K562 (cell line): ENCODE measurements at regions not wholly inside any gene's neighbourhood (a gene's known extent, or its start where the extent isn't known, plus 50 kb on each side); places are given as distances from the start of the nearest gene placed in this dataset.

Experiments used
- ATAC-seq: fragments of 200-7000 bp; cut with Tn5 transposase; 3 replicates; pipeline ENCODE4 v1.9.1; 2020; ENCODE audit warnings: moderate library complexity
- BruUV-seq: library from RNA; stranded (reverse); fragments of 400-500 nt; replicated peaks from 2 replicates; lab custom pipeline; 2021; lab: Mats Ljungman, UMichigan
- CTCF ChIA-PET: fragments of 300-600 bp; formaldehyde crosslinking; extraction: SDS; loops from one replicate; lab custom pipeline; 2021; ENCODE audit warnings: low intra/inter-chr PET ratio; lab: Yijun Ruan, JAX
- POLR2A ChIA-PET: fragments of 300-600, 350-650 bp; sonication (Branson Sonifier 250); formaldehyde crosslinking; extraction: SDS; loops from one replicate; lab custom pipeline; 2021; ENCODE audit warnings: antibody characterized with exemption, inconsistent platforms; lab: Yijun Ruan, JAX
- DNase-seq, 4 experiments: peaks; one replicate each; pipeline versions ENCODE4 v3.0.0 to v3.0.0-alpha.2; 2011 to 2018; ENCODE audit warnings: low spot score in 3 of 4, mixed read lengths in 3 of 4; ENCODE audit errors: extremely low read depth in 1 of 4
- FAIRE-seq: peaks from 2 replicates; lab custom pipeline; 2011; peaks lifted over from hg19 to GRCh38; lab: Jason Lieb, UNC
- H2AFZ ChIP-seq: 2 replicates; pipeline ENCODE4 v1.6.0; 2011; ENCODE audit warnings: low read depth, low read length, control low read depth, inconsistent platforms
- H3K27ac ChIP-seq: fragments of 200-600 bp; 3 replicates; pipeline ENCODE4 v1.8.0; 2011; ENCODE audit warnings: low read depth, mild to moderate bottlenecking, control low read depth, inconsistent platforms, low read length, moderate library complexity, mixed read lengths; ENCODE audit errors: extremely low read depth
- H3K27me3 ChIP-seq, 2 experiments: fragments of 300-600 bp in 1 of 2; 2 replicates in 1 of 2; 3 replicates in 1 of 2; pipeline versions ENCODE4 v1.6.0 to v1.8.0; 2011; ENCODE audit warnings: inconsistent platforms in 2 of 2, low read length in 2 of 2, mild to moderate bottlenecking in 1 of 2, mixed read lengths in 1 of 2, moderate library complexity in 1 of 2; ENCODE audit not compliant: control insufficient read depth in 2 of 2, insufficient read depth in 2 of 2
- H3K36me3 ChIP-seq: fragments of 300-600 bp; 3 replicates; pipeline ENCODE4 v1.8.0; 2011; ENCODE audit warnings: mild to moderate bottlenecking, low read length, inconsistent platforms; ENCODE audit not compliant: control insufficient read depth, insufficient read depth
- H3K4me1 ChIP-seq, 2 experiments: fragments of 200-600 bp in 1 of 2; replicated peaks in 1 of 2; 2 replicates in 1 of 2; 3 replicates in 1 of 2; pipeline versions ENCODE4 v1.5.1 to v1.8.0; 2011; ENCODE audit warnings: inconsistent platforms in 2 of 2, low read length in 2 of 2, mild to moderate bottlenecking in 1 of 2, mixed read lengths in 1 of 2, moderate library complexity in 1 of 2; ENCODE audit not compliant: control insufficient read depth in 2 of 2, insufficient read depth in 2 of 2
- H3K4me2 ChIP-seq: 2 replicates; pipeline ENCODE4 v1.6.1; 2011; ENCODE audit warnings: low read length, control low read depth, inconsistent platforms, mixed read lengths; ENCODE audit not compliant: insufficient read depth
- H3K4me3 ChIP-seq: fragments of 200-600 bp; sonication (generic), shearing (Covaris generic); 2 replicates; pipeline ENCODE4 v1.5.1; 2016; ENCODE audit warnings: control low read depth, inconsistent platforms
- H3K79me2 ChIP-seq: fragments of 200-600 bp; 3 replicates; pipeline ENCODE4 v1.8.0; 2011; ENCODE audit warnings: low read length, inconsistent platforms; ENCODE audit not compliant: control insufficient read depth, insufficient read depth
- H3K9ac ChIP-seq, 2 experiments: 2 replicates each; pipeline versions ENCODE4 v1.6.0 to v1.6.1; 2011; ENCODE audit warnings: low read depth in 2 of 2, low read length in 2 of 2, control low read depth in 1 of 2, inconsistent platforms in 1 of 2, mild to moderate bottlenecking in 1 of 2, mixed read lengths in 1 of 2; ENCODE audit not compliant: insufficient read depth in 1 of 2
- H3K9me1 ChIP-seq: one replicate; pipeline ENCODE4 v1.6.0; 2011; ENCODE audit warnings: inconsistent platforms, mild to moderate bottlenecking, low read length, moderate library complexity; ENCODE audit not compliant: control insufficient read depth, insufficient read depth
- H3K9me3 ChIP-seq: replicated peaks from 2 replicates; pipeline ENCODE4 v1.5.1; 2011; ENCODE audit warnings: low read depth, low read length, inconsistent platforms; ENCODE audit not compliant: control insufficient read depth, insufficient read depth
- H4K20me1 ChIP-seq: replicated peaks from 2 replicates; pipeline ENCODE4 v1.6.1; 2011; ENCODE audit warnings: low read length, inconsistent platforms, mixed read lengths; ENCODE audit not compliant: control insufficient read depth, insufficient read depth
- CC2D1A ChIP-seq: fragments of 450-650 bp; IDR thresholded peaks from 2 replicates; pipeline ENCODE4 v1.6.1; 2017; ENCODE audit warnings: mild to moderate bottlenecking
- CLOCK ChIP-seq: fragments of 250-450 bp; sonication (Bioruptor Pico); IDR thresholded peaks from 2 replicates; pipeline ENCODE4 v1.4.0; 2020; ENCODE audit warnings: mild to moderate bottlenecking, moderate library complexity, borderline replicate concordance
- FOXK1 ChIP-seq: sonication (generic); formaldehyde crosslinking; IDR thresholded peaks from 2 replicates; pipeline ENCODE4 v1.8.0; 2022; ENCODE audit warnings: missing genetic modification reagents, mild to moderate bottlenecking, borderline replicate concordance
- HDAC2 ChIP-seq: fragments of 450-650 bp; IDR thresholded peaks from 2 replicates; pipeline ENCODE4 v1.6.1; 2016; ENCODE audit warnings: mild to moderate bottlenecking
- HNRNPLL ChIP-seq: fragments of 200-400 bp; formaldehyde crosslinking; IDR thresholded peaks from 2 replicates; pipeline ENCODE4 v1.6.1; 2017; ENCODE audit warnings: low read length, low read depth, mild to moderate bottlenecking; ENCODE audit not compliant: poor library complexity, severe bottlenecking
- ID3 ChIP-seq, 2 experiments: fragments of 250-450 bp in 1 of 2; fragments of 450-650 bp in 1 of 2; sonication (Bioruptor Pico) in 1 of 2; IDR thresholded peaks; 2 replicates each; pipeline versions ENCODE4 v1.6.1 to v1.8.0; 2016 to 2021; ENCODE audit warnings: mild to moderate bottlenecking in 2 of 2, moderate library complexity in 2 of 2, missing compliant biosample characterization in 1 of 2, missing genetic modification characterization in 1 of 2
- LARP7 ChIP-seq: fragments of 450-650 bp; IDR thresholded peaks from 2 replicates; pipeline ENCODE4 v1.6.1; 2016
- NCOA6 ChIP-seq: fragments of 450-650 bp; IDR thresholded peaks from 2 replicates; pipeline ENCODE4 v1.6.1; 2017; ENCODE audit warnings: mild to moderate bottlenecking
- NFIC ChIP-seq: fragments of 450-650 bp; IDR thresholded peaks from 2 replicates; pipeline ENCODE4 v1.6.1; 2017; ENCODE audit warnings: mild to moderate bottlenecking, inconsistent platforms
- NR2C1 ChIP-seq, 2 experiments: fragments of 450-650 bp; IDR thresholded peaks; 2 replicates each; pipeline ENCODE4 v1.6.1; 2017; ENCODE audit warnings: mild to moderate bottlenecking in 2 of 2, antibody characterized with exemption in 1 of 2, inconsistent platforms in 1 of 2, missing compliant biosample characterization in 1 of 2, missing genetic modification characterization in 1 of 2
- RBFOX2 ChIP-seq: fragments of 200-400 bp; formaldehyde crosslinking; IDR thresholded peaks from 2 replicates; pipeline ENCODE4 v1.6.1; 2017; ENCODE audit warnings: low read depth, mild to moderate bottlenecking, low read length, moderate library complexity
- TAF7 ChIP-seq: fragments of 450-650 bp; IDR thresholded peaks from 2 replicates; pipeline ENCODE4 v1.6.1; 2016; ENCODE audit warnings: missing genetic modification characterization, missing compliant biosample characterization
- TCF7 ChIP-seq: sonication (generic); IDR thresholded peaks from 2 replicates; pipeline ENCODE4 v1.6.1; 2016; ENCODE audit warnings: antibody characterized with exemption, borderline replicate concordance
- TFE3 ChIP-seq: fragments of 450-650 bp; formaldehyde crosslinking; IDR thresholded peaks from 2 replicates; pipeline ENCODE4 v1.4.0; 2020; ENCODE audit warnings: mild to moderate bottlenecking, mixed read lengths
- ZKSCAN8 ChIP-seq: fragments of 200-800 bp; sonication (Bioruptor generic); IDR thresholded peaks from 2 replicates; pipeline ENCODE4 v1.6.1; 2016; ENCODE audit warnings: missing genetic modification characterization, missing compliant biosample characterization
- ZNF124 ChIP-seq: sonication (generic); formaldehyde crosslinking; IDR thresholded peaks from 2 replicates; pipeline ENCODE4 v1.8.1; 2022; ENCODE audit warnings: missing genetic modification reagents
- WGBS: fragments of 100-300 bp; shearing (Covaris generic); methylation state at CpG from one replicate; pipeline ENCODE4 v1.1.6; 2016; ENCODE audit warnings: low coverage, mixed read lengths; ENCODE audit not compliant: insufficient coverage; ENCODE audit errors: missing lambda C conversion rate; 5-methylcytosine and 5-hydroxymethylcytosine counted together
- in situ Hi-C: fragments of 300-500 bp; cut with MboI; formaldehyde crosslinking; loops from 4 replicates; pipeline ENCODE4 v1.15.0; 2018; ENCODE audit warnings: inconsistent platforms, mixed read lengths
- intact Hi-C: fragments of 100-400 bp; cut with micrococcal nuclease; formaldehyde crosslinking; loops from 2 replicates; pipeline ENCODE4 v1.14.2; 2022

GRCh38 chr18:65990174-65990690 lies 239.4 kb downstream of the CDH7 start:
- Histone ChIP-seq H3K27me3 (no peaks in the 10 kb centered on the region), H3K4me1 (no peaks in the 10 kb centered on the region), H3K36me3 (no peaks in the 10 kb centered on the region), H3K79me2 (no peaks in the 10 kb centered on the region), H3K27ac (no peak overlapping the region), H3K9me1 (no peaks in the 10 kb centered on the region), H2AFZ (no peak overlapping the region), H3K4me2 (no peak overlapping the region), H3K4me3 (no peak overlapping the region), H3K9ac (no peak overlapping the region)
- POLR2A ChIA-PET: no interaction called here
- DNase-seq (no peak), ATAC-seq (no peak), FAIRE-seq (no peak)
- 0% methylated on average over 1 of the region's 2 CpGs for WGBS
- CTCF ChIA-PET: no interaction called here
- in situ Hi-C loops: no loop called here
- intact Hi-C loops: no loop called here
- BruUV-seq: no TSS peak
- TF ChIP-seq ZKSCAN8 (CRISPR knock-in tag): no peak
- TF ChIP-seq FOXK1 (CRISPR knock-in tag): no peak
- TF ChIP-seq NFIC: no peak
- TF ChIP-seq TCF7: no peak
- no peak for TF ChIP-seq NR2C1 (IDR thresholded peaks at IDR 0.05)
- no peak for TF ChIP-seq NR2C1 (tag; IDR thresholded peaks at IDR 0.05)
- TF ChIP-seq TAF7 (tag): no peak
- TF ChIP-seq TFE3 (CRISPR knock-in tag): no peak
- no peak for TF ChIP-seq RBFOX2
- no peak for TF ChIP-seq NCOA6
- TF ChIP-seq LARP7: no peak
- no peak for TF ChIP-seq HNRNPLL
- no peak for TF ChIP-seq CC2D1A
- TF ChIP-seq HDAC2: no peak
- TF ChIP-seq ID3 (CRISPR knock-in tag; IDR thresholded peaks at IDR 0.05): no peak
- no peak for TF ChIP-seq ID3 (tag; IDR thresholded peaks at IDR 0.05)
- no peak for TF ChIP-seq ZNF124 (CRISPR knock-in tag)
- TF ChIP-seq CLOCK (CRISPR knock-in tag): no peak
- TF ChIP-seq, all 486 proteins: peak for 0
- Histone ChIP-seq H4K20me1 (no peaks in the 10 kb centered on the region), H3K9me3 (no peaks in the 10 kb centered on the region)
